DND-41 (cell line): ENCODE measurements at regions not wholly inside any gene's neighbourhood (a gene's known extent, or its start where the extent isn't known, plus 50 kb on each side); places are given as distances from the start of the nearest gene placed in this dataset.

ENCODE experiments used
- ATAC-seq: fragments of 200-7000 bp; cut with Tn5 transposase; 3 replicates; pipeline ENCODE4 v1.9.1; 2021; ENCODE audit warnings: low read depth; ENCODE audit not compliant: insufficient read depth
- DNase-seq: peaks from one replicate; pipeline ENCODE4 v3.0.0-alpha.2; 2020
- H2AFZ ChIP-seq: 2 replicates; pipeline ENCODE4 v1.6.0; 2012; ENCODE audit warnings: low read depth, low read length
- H3K27ac ChIP-seq: 2 replicates; pipeline ENCODE4 v1.5.1; 2012; ENCODE audit warnings: low read length, inconsistent platforms
- H3K27me3 ChIP-seq: fragments of 200-600 bp; sonication (generic); 2 replicates; pipeline ENCODE4 v1.6.0; 2012; ENCODE audit warnings: low read length, mild to moderate bottlenecking, inconsistent platforms; ENCODE audit not compliant: insufficient read depth, poor library complexity
- H3K36me3 ChIP-seq: 2 replicates; pipeline ENCODE4 v1.5.1; 2012; ENCODE audit warnings: low read length, inconsistent platforms; ENCODE audit not compliant: insufficient read depth
- H3K4me1 ChIP-seq: 2 replicates; pipeline ENCODE4 v1.5.1; 2012; ENCODE audit warnings: mild to moderate bottlenecking, low read length; ENCODE audit not compliant: insufficient read depth
- H3K4me2 ChIP-seq: 2 replicates; pipeline ENCODE4 v1.6.0; 2012; ENCODE audit warnings: mild to moderate bottlenecking, moderate library complexity, low read length, inconsistent platforms; ENCODE audit not compliant: insufficient read depth
- H3K4me3 ChIP-seq, 2 experiments: fragments of 200-600 bp in 1 of 2; shearing (Covaris generic) in 1 of 2; 2 replicates each; pipeline ENCODE4 v1.5.1; 2012 to 2016; ENCODE audit warnings: inconsistent platforms in 2 of 2, low read length in 2 of 2, mild to moderate bottlenecking in 2 of 2, low read depth in 1 of 2, moderate library complexity in 1 of 2
- H3K79me2 ChIP-seq: 2 replicates; pipeline ENCODE4 v1.6.0; 2012; ENCODE audit warnings: low read length, inconsistent platforms; ENCODE audit not compliant: insufficient read depth
- H3K9ac ChIP-seq: 2 replicates; pipeline ENCODE4 v1.6.0; 2012; ENCODE audit warnings: low read depth, mild to moderate bottlenecking, inconsistent platforms, low read length, moderate library complexity
- H3K9me3 ChIP-seq: 2 replicates; pipeline ENCODE4 v1.5.1; 2012; ENCODE audit warnings: low read length, moderate library complexity, mild to moderate bottlenecking, inconsistent platforms; ENCODE audit not compliant: insufficient read depth, severe bottlenecking
- H4K20me1 ChIP-seq: 2 replicates; pipeline ENCODE4 v1.6.0; 2012; ENCODE audit warnings: low read length; ENCODE audit not compliant: insufficient read depth
- CTCF ChIP-seq: IDR thresholded peaks from 2 replicates; pipeline ENCODE4 v1.5.1; 2012; ENCODE audit warnings: borderline replicate concordance, low read length, moderate library complexity, mild to moderate bottlenecking; ENCODE audit not compliant: poor library complexity, severe bottlenecking; ENCODE audit errors: extremely low read depth
- EZH2 ChIP-seq: IDR thresholded peaks from 3 replicates; pipeline ENCODE4 v1.6.1; 2012; ENCODE audit warnings: borderline replicate concordance, low read depth, mild to moderate bottlenecking, moderate library complexity, low read length, inconsistent platforms; ENCODE audit not compliant: severe bottlenecking

- Histone ChIP-seq H2AFZ (0 out of 2 replicates have a peak overlapping the region, but pooled peaks have one; percentile 36), H4K20me1 (no peaks in the 10 kb centered on the region), H3K36me3 (no peaks in the 10 kb centered on the region), H3K4me3 (no peak overlapping the region), H3K9me3 (no peaks in the 10 kb centered on the region), H3K79me2 (no peaks in the 10 kb centered on the region), H3K4me1 (peaks cover 23% of the 10 kb centered on the region), H3K27me3 (no peaks in the 10 kb centered on the region), H3K27ac (no peak overlapping the region), H3K9ac (no peak overlapping the region), H3K4me2 (no peak overlapping the region)
- TF ChIP-seq CTCF (peak; percentile 66), EZH2 (no peak)
- peak; percentile 65 for ATAC-seq
- no peak for DNase-seq
Measured at GRCh38 chr5:52657247-52657645, 130.5 kb upstream of the ITGA1 start.

- Histone ChIP-seq H3K27ac (no peak overlapping the region), H4K20me1 (no peaks in the 10 kb centered on the region), H3K4me1 (peaks cover 23% of the 10 kb centered on the region), H3K9me3 (no peaks in the 10 kb centered on the region), H3K9ac (no peak overlapping the region), H3K27me3 (no peaks in the 10 kb centered on the region), H3K4me2 (no peak overlapping the region), H3K36me3 (no peaks in the 10 kb centered on the region), H3K4me3 (no peak overlapping the region), H2AFZ (peak overlapping the region; percentile 48), H3K79me2 (no peaks in the 10 kb centered on the region)
- no peak for TF ChIP-seq CTCF
- TF ChIP-seq EZH2, result no peak
- ATAC-seq (no peak; the same call in 2 of the 3 replicates), DNase-seq (no peak)
Measured at GRCh38 chr5:52658246-52658645, 129.5 kb upstream of the ITGA1 start.

- ATAC-seq (no peak), DNase-seq (no peak)
- H3K9ac ChIP-seq, result no peak overlapping the region
- TF ChIP-seq CTCF (no peak), EZH2 (no peak)
- no peak overlapping the region for H3K4me3 ChIP-seq
- H3K4me1 ChIP-seq, result peaks cover 36% of the 10 kb centered on the region
- no peaks in the 10 kb centered on the region for H4K20me1 ChIP-seq
- no peak overlapping the region for H2AFZ ChIP-seq
- no peaks in the 10 kb centered on the region for H3K36me3 ChIP-seq
- H3K79me2 ChIP-seq, result no peaks in the 10 kb centered on the region
- H3K27ac ChIP-seq, result no peak overlapping the region
- H3K4me2 ChIP-seq, result no peak overlapping the region
- H3K9me3 ChIP-seq, result no peaks in the 10 kb centered on the region
- H3K27me3 ChIP-seq, result no peaks in the 10 kb centered on the region
Measured at GRCh38 chr5:52660621-52661020, 127.1 kb upstream of the ITGA1 start.

- H3K4me3 ChIP-seq, result no peak overlapping the region
- H4K20me1 ChIP-seq, result no peaks in the 10 kb centered on the region
- DNase-seq (no peak), ATAC-seq (no peak)
- TF ChIP-seq CTCF (no peak), EZH2 (no peak)
- no peak overlapping the region for H3K9ac ChIP-seq
- H3K4me2 ChIP-seq, result no peak overlapping the region
- no peaks in the 10 kb centered on the region for H3K79me2 ChIP-seq
- H3K4me1 ChIP-seq, result peaks cover 38% of the 10 kb centered on the region
- no peaks in the 10 kb centered on the region for H3K9me3 ChIP-seq
- peak overlapping the region; percentile 48 for H2AFZ ChIP-seq
- no peaks in the 10 kb centered on the region for H3K27me3 ChIP-seq
- no peaks in the 10 kb centered on the region for H3K36me3 ChIP-seq
- no peak overlapping the region for H3K27ac ChIP-seq
Measured at GRCh38 chr5:52661903-52662595, 125.7 kb upstream of the ITGA1 start.
